HEK293T (cell line): ENCODE measurements at regions not wholly inside any gene's neighbourhood (a gene's known extent, or its start where the extent isn't known, plus 50 kb on each side); places are given as distances from the start of the nearest gene placed in this dataset.
"Not testable (repeated sequence)": the region's sequence is repeated elsewhere in the genome, so short reads cannot be mapped to it uniquely, and the experiment has no call there.

Source experiments
- ARNT ChIP-seq: fragments of 450-650 bp; IDR thresholded peaks from 2 replicates; pipeline ENCODE4 v1.6.1; 2017; ENCODE audit warnings: mild to moderate bottlenecking
- BHLHE40 ChIP-seq: fragments of 450-650 bp; IDR thresholded peaks from 2 replicates; pipeline ENCODE4 v1.6.1; 2016; ENCODE audit warnings: mild to moderate bottlenecking, moderate library complexity, borderline replicate concordance
- CTBP1 ChIP-seq: fragments of 450-650 bp; IDR thresholded peaks from 2 replicates; pipeline ENCODE4 v1.6.1; 2016; ENCODE audit warnings: borderline replicate concordance
- ELF4 ChIP-seq: fragments of 450-650 bp; IDR thresholded peaks from 2 replicates; pipeline ENCODE4 v1.6.1; 2017; ENCODE audit warnings: antibody characterized with exemption
- FOXA1 ChIP-seq: fragments of 450-650 bp; IDR thresholded peaks from 2 replicates; pipeline ENCODE4 v1.6.1; 2016; ENCODE audit warnings: mild to moderate bottlenecking
- FOXM1 ChIP-seq: fragments of 450-650 bp; IDR thresholded peaks from 2 replicates; pipeline ENCODE4 v1.6.1; 2017; ENCODE audit warnings: mild to moderate bottlenecking, borderline replicate concordance
- HDGF ChIP-seq: fragments of 450-650 bp; IDR thresholded peaks from 2 replicates; pipeline ENCODE4 v1.6.1; 2017; ENCODE audit warnings: antibody characterized with exemption, borderline replicate concordance
- NFRKB ChIP-seq: fragments of 450-650 bp; IDR thresholded peaks from 2 replicates; pipeline ENCODE4 v1.6.1; 2016; ENCODE audit warnings: mild to moderate bottlenecking, moderate library complexity
- SP1 ChIP-seq: fragments of 450-650 bp; IDR thresholded peaks from 2 replicates; pipeline ENCODE4 v1.6.1; 2017
- SUZ12 ChIP-seq: fragments of 450-650 bp; IDR thresholded peaks from 2 replicates; pipeline ENCODE4 v1.6.1; 2016; ENCODE audit warnings: mild to moderate bottlenecking
- TARDBP ChIP-seq: fragments of 450-650 bp; IDR thresholded peaks from 2 replicates; pipeline ENCODE4 v1.6.1; 2016
- ZNF384 ChIP-seq: fragments of 450-650 bp; IDR thresholded peaks from 2 replicates; pipeline ENCODE4 v1.6.1; 2016
- TF ChIP-seq, protein P1 (sequence below): fragments of 450-650 bp; IDR thresholded peaks from 2 replicates; pipeline ENCODE4 v1.6.1; 2016

DNA sequence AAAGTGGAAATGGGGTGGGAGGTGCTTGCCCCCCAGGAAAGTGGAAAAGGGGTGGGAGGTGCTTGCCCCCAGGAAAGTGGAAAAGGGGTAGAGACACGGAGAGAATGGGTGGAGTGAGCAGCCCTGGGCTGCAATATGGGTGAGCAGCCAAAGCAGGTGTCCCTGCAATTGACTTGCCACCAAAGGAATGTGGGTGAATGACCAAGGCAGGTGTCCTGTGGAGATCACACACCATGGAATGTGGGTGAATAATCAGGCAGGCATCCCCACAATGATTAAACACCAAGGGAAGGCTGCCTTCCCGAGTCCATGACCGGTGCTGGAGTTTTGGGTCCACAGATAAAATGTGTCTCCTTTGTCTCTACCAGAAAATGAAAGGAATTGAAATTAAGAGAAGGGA, 292.8 kb upstream of the ARHGEF26 start:
- not testable (repeated sequence) for TF ChIP-seq FOXM1, ZNF384, NFRKB, FOXA1, ARNT, SP1, BHLHE40, CTBP1, SUZ12, TARDBP, ELF4, HDGF
- TF ChIP-seq, protein P1, sequence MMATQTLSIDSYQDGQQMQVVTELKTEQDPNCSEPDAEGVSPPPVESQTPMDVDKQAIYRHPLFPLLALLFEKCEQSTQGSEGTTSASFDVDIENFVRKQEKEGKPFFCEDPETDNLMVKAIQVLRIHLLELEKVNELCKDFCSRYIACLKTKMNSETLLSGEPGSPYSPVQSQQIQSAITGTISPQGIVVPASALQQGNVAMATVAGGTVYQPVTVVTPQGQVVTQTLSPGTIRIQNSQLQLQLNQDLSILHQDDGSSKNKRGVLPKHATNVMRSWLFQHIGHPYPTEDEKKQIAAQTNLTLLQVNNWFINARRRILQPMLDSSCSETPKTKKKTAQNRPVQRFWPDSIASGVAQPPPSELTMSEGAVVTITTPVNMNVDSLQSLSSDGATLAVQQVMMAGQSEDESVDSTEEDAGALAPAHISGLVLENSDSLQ, result not testable (repeated sequence)
